ENCODE measurements at regions not wholly inside any gene's neighbourhood (a gene's known extent, or its start where the extent isn't known, plus 50 kb on each side); places are given as distances from the start of the nearest gene placed in this dataset.

- no peak for FAIRE-seq
These were observed 1183.9 kb downstream of the DIAPH3 start for GRCh38 chr13:58979851-58980250.

GRCh38 chr13:58985845-58986244, 1177.9 kb downstream of the DIAPH3 start:
- no peak for DNase-seq (ENCODE audit: insufficient read length, low spot score)
- no peak for FAIRE-seq
- no peak for TF ChIP-seq CTCF (IDR thresholded peaks at IDR 0.05; ENCODE audit: insufficient read depth, missing control alignments)

More at GRCh38 chr13:58979851-58980250, 1183.9 kb downstream of the DIAPH3 start:
- no peak for TF ChIP-seq CTCF (IDR thresholded peaks at IDR 0.05; ENCODE audit: insufficient read depth, missing control alignments)
- no peak for DNase-seq (ENCODE audit: insufficient read length, low spot score)

GRCh38 chr13:58989556-58989955, 1174.2 kb downstream of the DIAPH3 start:
- DNase-seq (ENCODE audit: insufficient read length, low spot score): no peak
- TF ChIP-seq CTCF (IDR thresholded peaks at IDR 0.05; ENCODE audit: insufficient read depth, missing control alignments): no peak
- FAIRE-seq: no peak

- TF ChIP-seq CTCF (IDR thresholded peaks at IDR 0.05; ENCODE audit: insufficient read depth, missing control alignments): no peak
- DNase-seq (ENCODE audit: insufficient read length, low spot score): no peak
These were observed 1171.8 kb downstream of the DIAPH3 start for GRCh38 chr13:58991826-58992477.

DNA sequence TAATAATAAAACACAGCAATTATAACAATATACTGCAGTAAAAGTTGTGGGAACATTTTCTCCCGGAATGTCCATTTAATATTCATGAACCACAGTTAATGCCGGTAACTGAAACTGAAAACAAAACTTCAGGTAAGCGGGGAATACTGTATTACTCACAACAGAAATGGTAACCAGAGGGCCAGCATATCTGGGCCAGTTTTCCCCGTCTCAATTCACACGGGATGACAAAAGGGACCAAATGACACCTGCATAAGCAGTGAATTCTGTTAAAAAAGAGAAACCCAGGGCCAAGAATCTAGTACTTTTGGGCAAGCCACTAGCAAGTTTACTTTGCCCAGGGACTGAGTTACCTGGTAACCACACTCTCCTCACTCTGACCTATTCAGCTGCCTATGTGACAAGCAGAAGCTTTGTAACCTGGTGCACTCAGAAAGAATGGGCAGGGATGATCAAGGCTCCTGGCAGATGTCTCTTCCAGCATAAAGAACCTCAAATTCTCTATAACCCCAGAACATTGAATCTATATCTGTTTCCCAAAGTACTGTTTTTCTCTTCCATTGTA, 1171.2 kb downstream of the DIAPH3 start:
- FAIRE-seq (no peak), DNase-seq (ENCODE audit: insufficient read length, low spot score) (no peak)
- no peak for TF ChIP-seq CTCF (IDR thresholded peaks at IDR 0.05; ENCODE audit: insufficient read depth, missing control alignments)

More at GRCh38 chr13:58991826-58992477, 1171.8 kb downstream of the DIAPH3 start:
- FAIRE-seq: no peak

- FAIRE-seq (no peak), DNase-seq (ENCODE audit: insufficient read length, low spot score) (no peak)
- no peak for TF ChIP-seq CTCF (IDR thresholded peaks at IDR 0.05; ENCODE audit: insufficient read depth, missing control alignments)
These were observed 1169.7 kb downstream of the DIAPH3 start for GRCh38 chr13:58994077-58994476.

GRCh38 chr13:58994777-58995176, 1169.0 kb downstream of the DIAPH3 start:
- FAIRE-seq (no peak), DNase-seq (ENCODE audit: insufficient read length, low spot score) (no peak)
- TF ChIP-seq CTCF (IDR thresholded peaks at IDR 0.05; ENCODE audit: insufficient read depth, missing control alignments): peak; percentile 23
